BLaER1 treated with 17β-estradiol and CSF1 and Interleukin-3, amounts not matched to agents 10 nM and 100 nM (cell line): ENCODE measurements at regions not wholly inside any gene's neighbourhood (a gene's known extent, or its start where the extent isn't known, plus 50 kb on each side); places are given as distances from the start of the nearest gene placed in this dataset.

Source experiments
- H3K27ac ChIP-seq, 11 experiments: shearing (Covaris generic); formaldehyde crosslinking; 2 replicates each; pipeline ENCODE4 v1.8.1; 2022
- H3K27me3 ChIP-seq, 11 experiments: shearing (Covaris generic); formaldehyde crosslinking; 2 replicates each; pipeline ENCODE4 v1.8.1; 2022
- H3K36me3 ChIP-seq, 11 experiments: shearing (Covaris generic); formaldehyde crosslinking; 2 replicates each; pipeline ENCODE4 v1.8.1; 2022
- H3K4me1 ChIP-seq, 10 experiments: shearing (Covaris generic); formaldehyde crosslinking; 2 replicates each; pipeline ENCODE4 v1.8.1; 2022
- H3K4me2 ChIP-seq, 11 experiments: shearing (Covaris generic); formaldehyde crosslinking; 2 replicates each; pipeline ENCODE4 v1.8.1; 2022
- H3K4me3 ChIP-seq, 10 experiments: shearing (Covaris generic); formaldehyde crosslinking; 2 replicates each; pipeline ENCODE4 v1.8.1; 2022
- H3K9ac ChIP-seq, 11 experiments: shearing (Covaris generic); formaldehyde crosslinking; 2 replicates each; pipeline ENCODE4 v1.8.1; 2022
- H3K9me3 ChIP-seq, 11 experiments: shearing (Covaris generic); formaldehyde crosslinking; replicated peaks in 1 of 11; 2 replicates each; pipeline ENCODE4 v1.8.1; 2022
- H4K20me1 ChIP-seq, 11 experiments: shearing (Covaris generic); formaldehyde crosslinking; 2 replicates each; pipeline ENCODE4 v1.8.1; 2022
- Cebpa-rat ChIP-seq, 11 experiments: shearing (Covaris generic); IDR thresholded peaks; 2 replicates each; pipeline ENCODE4 v1.8.1; 2022

GRCh38 chr2:14237902-14238301, 394.6 kb upstream of the LRATD1 start:
- H3K4me1 ChIP-seq = peaks cover 29 to 38% (median 35%) of the 10 kb centered on the region in 10 experiments
- peaks cover 0 to 10% (median 0%) of the 10 kb centered on the region in 11 experiments; a peak in 3 of 22 replicates for H3K9me3 ChIP-seq
- H3K36me3 ChIP-seq = no peaks in the 10 kb centered on the region
- no peak for TF ChIP-seq Cebpa-rat (IDR thresholded peaks at IDR 0.05)
- H3K4me2 ChIP-seq = no peak overlapping the region
- H3K27ac ChIP-seq = no peak overlapping the region
- no peaks in the 10 kb centered on the region for H3K27me3 ChIP-seq
- no peak overlapping the region for H3K9ac ChIP-seq
- no peaks in the 10 kb centered on the region for H4K20me1 ChIP-seq
- H3K4me3 ChIP-seq = no peak overlapping the region

- Histone ChIP-seq H3K27me3 (no peaks in the 10 kb centered on the region), H3K4me1 (peaks cover 20 to 24% (median 22%) of the 10 kb centered on the region in 10 experiments), H3K27ac (no peak overlapping the region), H3K4me2 (no peak overlapping the region), H4K20me1 (no peaks in the 10 kb centered on the region), H3K36me3 (no peaks in the 10 kb centered on the region), H3K9me3 (peaks cover 3 to 12% (median 4%) of the 10 kb centered on the region in 11 experiments; a peak in 19 of 22 replicates), H3K9ac (no peak overlapping the region), H3K4me3 (no peak overlapping the region)
- TF ChIP-seq Cebpa-rat (IDR thresholded peaks at IDR 0.05) = no peak
Measured at GRCh38 chr2:14239605-14240004, 392.9 kb upstream of the LRATD1 start.

GRCh38 chr2:14240868-14241267, 391.6 kb upstream of the LRATD1 start:
- Histone ChIP-seq H3K9me3 (peaks cover 8 to 21% (median 10%) of the 10 kb centered on the region in 11 experiments; a peak in 19 of 22 replicates), H4K20me1 (no peaks in the 10 kb centered on the region), H3K36me3 (no peaks in the 10 kb centered on the region), H3K27me3 (no peaks in the 10 kb centered on the region), H3K4me3 (no peak overlapping the region), H3K9ac (no peak overlapping the region), H3K27ac (no peak overlapping the region), H3K4me1 (peaks cover 7 to 12% (median 10%) of the 10 kb centered on the region in 10 experiments), H3K4me2 (no peak overlapping the region)
- TF ChIP-seq Cebpa-rat (IDR thresholded peaks at IDR 0.05) = no peak

GRCh38 chr2:14245901-14246300, 386.6 kb upstream of the LRATD1 start:
- no peak overlapping the region for H3K4me2 ChIP-seq
- no peak for TF ChIP-seq Cebpa-rat (IDR thresholded peaks at IDR 0.05)
- H3K36me3 ChIP-seq = no peaks in the 10 kb centered on the region
- no peaks in the 10 kb centered on the region for H3K27me3 ChIP-seq
- peaks cover 8 to 25% (median 10%) of the 10 kb centered on the region in 11 experiments; a peak in 20 of 22 replicates for H3K9me3 ChIP-seq
- no peaks in the 10 kb centered on the region for H3K4me1 ChIP-seq
- no peaks in the 10 kb centered on the region for H4K20me1 ChIP-seq
- no peak overlapping the region for H3K27ac ChIP-seq
- no peak overlapping the region for H3K9ac ChIP-seq
- no peak overlapping the region for H3K4me3 ChIP-seq

GRCh38 chr2:14255135-14255820, 377.2 kb upstream of the LRATD1 start:
- no peaks in the 10 kb centered on the region for H3K36me3 ChIP-seq
- no peak overlapping the region for H3K27ac ChIP-seq
- H3K4me3 ChIP-seq = no peak overlapping the region
- H3K4me1 ChIP-seq = no peaks in the 10 kb centered on the region
- no peaks in the 10 kb centered on the region for H3K27me3 ChIP-seq
- H4K20me1 ChIP-seq = no peaks in the 10 kb centered on the region
- no peak for TF ChIP-seq Cebpa-rat (IDR thresholded peaks at IDR 0.05)
- H3K9me3 ChIP-seq = 0 out of 22 replicates have a peak, but pooled peaks cover 0 to 3% (median 0%) of the 10 kb centered on the region in 11 experiments
- no peak overlapping the region for H3K9ac ChIP-seq
- no peak overlapping the region for H3K4me2 ChIP-seq

GRCh38 chr2:14256890-14257289, 375.6 kb upstream of the LRATD1 start:
- Histone ChIP-seq H3K27ac (no peak overlapping the region), H3K27me3 (no peaks in the 10 kb centered on the region), H3K36me3 (no peaks in the 10 kb centered on the region), H3K4me1 (no peaks in the 10 kb centered on the region), H3K4me3 (no peak overlapping the region), H3K4me2 (no peak overlapping the region), H3K9ac (no peak overlapping the region), H3K9me3 (0 out of 22 replicates have a peak, but pooled peaks cover 0 to 3% (median 0%) of the 10 kb centered on the region in 11 experiments), H4K20me1 (no peaks in the 10 kb centered on the region)
- no peak for TF ChIP-seq Cebpa-rat (IDR thresholded peaks at IDR 0.05)

- no peaks in the 10 kb centered on the region for H3K4me1 ChIP-seq
- H3K27ac ChIP-seq = no peak overlapping the region
- H3K4me2 ChIP-seq = no peak overlapping the region
- no peak for TF ChIP-seq Cebpa-rat (IDR thresholded peaks at IDR 0.05)
- H3K9ac ChIP-seq = no peak overlapping the region
- H3K36me3 ChIP-seq = no peaks in the 10 kb centered on the region
- no peaks in the 10 kb centered on the region for H4K20me1 ChIP-seq
- H3K27me3 ChIP-seq = no peaks in the 10 kb centered on the region
- 0 out of 22 replicates have a peak, but pooled peaks cover 0 to 3% (median 0%) of the 10 kb centered on the region in 11 experiments for H3K9me3 ChIP-seq
- no peak overlapping the region for H3K4me3 ChIP-seq
Measured at GRCh38 chr2:14257801-14258507, 374.6 kb upstream of the LRATD1 start.

- Histone ChIP-seq H3K27me3 (no peaks in the 10 kb centered on the region), H3K4me1 (no peaks in the 10 kb centered on the region; a peak in 1 of 20 replicates), H3K9me3 (no peaks in the 10 kb centered on the region), H4K20me1 (no peaks in the 10 kb centered on the region), H3K36me3 (no peaks in the 10 kb centered on the region), H3K4me2 (no peak overlapping the region), H3K4me3 (no peak overlapping the region), H3K27ac (no peak overlapping the region), H3K9ac (no peak overlapping the region)
- no peak for TF ChIP-seq Cebpa-rat (IDR thresholded peaks at IDR 0.05)
Measured at GRCh38 chr2:14261771-14262170, 370.7 kb upstream of the LRATD1 start.

GRCh38 chr2:14263053-14263452, 369.5 kb upstream of the LRATD1 start:
- Histone ChIP-seq H3K4me3 (no peak overlapping the region), H3K27ac (no peak overlapping the region), H4K20me1 (no peaks in the 10 kb centered on the region), H3K4me1 (peaks cover 0 to under 1% (median 0%) of the 10 kb centered on the region in 10 experiments; a peak in 7 of 20 replicates), H3K4me2 (no peak overlapping the region), H3K9me3 (no peaks in the 10 kb centered on the region), H3K9ac (no peak overlapping the region), H3K27me3 (no peaks in the 10 kb centered on the region), H3K36me3 (no peaks in the 10 kb centered on the region)
- TF ChIP-seq Cebpa-rat (IDR thresholded peaks at IDR 0.05) = no peak
